H1 (cell line): ENCODE measurements at regions not wholly inside any gene's neighbourhood (a gene's known extent, or its start where the extent isn't known, plus 50 kb on each side); places are given as distances from the start of the nearest gene placed in this dataset.

ENCODE experiments used
- TF ChIP-seq, protein P1 (sequence below): IDR thresholded peaks from 2 replicates; pipeline ENCODE4 v1.6.1; 2012; ENCODE audit warnings: inconsistent platforms
- TF ChIP-seq, protein P2 (sequence below), 3 experiments: IDR thresholded peaks; 1 replicate in 2 of 3; 2 replicates in 1 of 3; pipeline versions ENCODE4 v1.5.1 to v1.6.1; 2011; ENCODE audit warnings: low read length in 3 of 3, mild to moderate bottlenecking in 3 of 3, inconsistent platforms in 2 of 3, low read depth in 1 of 3, moderate library complexity in 1 of 3; ENCODE audit not compliant: insufficient read depth in 1 of 3; ENCODE audit errors: control extremely low read depth in 1 of 3

DNA sequence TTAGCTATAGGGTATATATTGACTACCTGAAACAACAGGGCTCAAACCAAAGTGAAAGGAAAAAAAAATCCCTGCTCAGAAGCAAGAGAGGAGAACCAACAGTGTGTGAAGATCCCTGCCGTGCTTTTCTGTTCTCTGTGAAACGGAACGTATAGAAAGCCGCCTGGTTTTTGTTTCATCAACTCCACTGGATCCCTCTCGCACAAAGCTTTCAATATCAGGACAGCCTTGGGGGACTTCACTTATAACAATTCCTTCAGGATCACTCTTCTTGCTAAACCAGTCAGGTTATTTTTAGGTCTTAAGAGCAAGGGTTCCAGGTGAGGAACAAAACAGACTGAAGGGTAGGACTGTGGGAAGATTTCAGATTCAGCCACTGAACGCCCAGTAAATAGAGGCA is 151.1 kb upstream of the CACNA2D1 start (continued):
- TF ChIP-seq, protein P1, sequence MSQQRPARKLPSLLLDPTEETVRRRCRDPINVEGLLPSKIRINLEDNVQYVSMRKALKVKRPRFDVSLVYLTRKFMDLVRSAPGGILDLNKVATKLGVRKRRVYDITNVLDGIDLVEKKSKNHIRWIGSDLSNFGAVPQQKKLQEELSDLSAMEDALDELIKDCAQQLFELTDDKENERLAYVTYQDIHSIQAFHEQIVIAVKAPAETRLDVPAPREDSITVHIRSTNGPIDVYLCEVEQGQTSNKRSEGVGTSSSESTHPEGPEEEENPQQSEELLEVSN, result no peak
- TF ChIP-seq, protein P2, sequence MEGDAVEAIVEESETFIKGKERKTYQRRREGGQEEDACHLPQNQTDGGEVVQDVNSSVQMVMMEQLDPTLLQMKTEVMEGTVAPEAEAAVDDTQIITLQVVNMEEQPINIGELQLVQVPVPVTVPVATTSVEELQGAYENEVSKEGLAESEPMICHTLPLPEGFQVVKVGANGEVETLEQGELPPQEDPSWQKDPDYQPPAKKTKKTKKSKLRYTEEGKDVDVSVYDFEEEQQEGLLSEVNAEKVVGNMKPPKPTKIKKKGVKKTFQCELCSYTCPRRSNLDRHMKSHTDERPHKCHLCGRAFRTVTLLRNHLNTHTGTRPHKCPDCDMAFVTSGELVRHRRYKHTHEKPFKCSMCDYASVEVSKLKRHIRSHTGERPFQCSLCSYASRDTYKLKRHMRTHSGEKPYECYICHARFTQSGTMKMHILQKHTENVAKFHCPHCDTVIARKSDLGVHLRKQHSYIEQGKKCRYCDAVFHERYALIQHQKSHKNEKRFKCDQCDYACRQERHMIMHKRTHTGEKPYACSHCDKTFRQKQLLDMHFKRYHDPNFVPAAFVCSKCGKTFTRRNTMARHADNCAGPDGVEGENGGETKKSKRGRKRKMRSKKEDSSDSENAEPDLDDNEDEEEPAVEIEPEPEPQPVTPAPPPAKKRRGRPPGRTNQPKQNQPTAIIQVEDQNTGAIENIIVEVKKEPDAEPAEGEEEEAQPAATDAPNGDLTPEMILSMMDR (IDR thresholded peaks at IDR 0.05; ENCODE audit: control extremely low read depth in 1 of 3, insufficient read depth in 1 of 3, low read depth in 1 of 3, low read length in 3 of 3), result no peak
